WTC11 (cell line): ENCODE measurements at regions not wholly inside any gene's neighbourhood (a gene's known extent, or its start where the extent isn't known, plus 50 kb on each side); places are given as distances from the start of the nearest gene placed in this dataset.

ENCODE experiments used
- ATAC-seq: fragments of 200-7000 bp; cut with Tn5 transposase; 2 replicates; pipeline ENCODE4 v1.10.0; 2021; ENCODE audit warnings: mild to moderate bottlenecking, moderate library complexity
- CTCF ChIA-PET: fragments of 300-600 bp; sonication (Branson Sonifier 250); formaldehyde crosslinking; loops from one replicate; lab custom pipeline; 2021; ENCODE audit warnings: antibody characterized with exemption; lab: Charles Lee
- POLR2A ChIA-PET: fragments of 350-600 bp; sonication (Branson Sonifier 250); formaldehyde crosslinking; loops from one replicate; lab custom pipeline; 2021; ENCODE audit warnings: antibody characterized with exemption; lab: Charles Lee
- DNase-seq: peaks from one replicate; pipeline ENCODE4 v3.0.0; 2021; ENCODE audit warnings: low spot score
- H3K27ac Mint-ChIP-seq: 2 replicates; pipeline ENCODE4 v1.8.0; 2021; ENCODE audit warnings: mixed read lengths
- H3K27me3 Mint-ChIP-seq: 2 replicates; pipeline ENCODE4 v1.8.0; 2021; ENCODE audit warnings: low read depth, mild to moderate bottlenecking, moderate library complexity, mixed read lengths
- H3K36me3 Mint-ChIP-seq: 2 replicates; pipeline ENCODE4 v1.8.0; 2021; ENCODE audit warnings: mixed read lengths
- H3K4me1 Mint-ChIP-seq: 2 replicates; pipeline ENCODE4 v1.8.0; 2022; ENCODE audit warnings: mixed read lengths
- H3K4me3 Mint-ChIP-seq: 2 replicates; pipeline ENCODE4 v1.8.0; 2021; ENCODE audit warnings: mild to moderate bottlenecking, moderate library complexity, mixed read lengths
- H3K9me3 Mint-ChIP-seq: 2 replicates; pipeline ENCODE4 v1.8.0; 2021; ENCODE audit warnings: mixed read lengths
- CREB1 ChIP-seq: sonication (generic); formaldehyde crosslinking; IDR thresholded peaks from 2 replicates; pipeline ENCODE4 v1.8.0; 2023; ENCODE audit warnings: mild to moderate bottlenecking, missing genetic modification reagents
- E2F4 ChIP-seq: sonication (generic); formaldehyde crosslinking; IDR thresholded peaks from 2 replicates; pipeline ENCODE4 v1.8.1; 2022; ENCODE audit warnings: low read depth, mild to moderate bottlenecking, moderate library complexity, missing genetic modification reagents, borderline replicate concordance
- E2F5 ChIP-seq: sonication (generic); formaldehyde crosslinking; IDR thresholded peaks from 2 replicates; pipeline ENCODE4 v1.8.1; 2022; ENCODE audit warnings: mild to moderate bottlenecking, moderate library complexity, missing genetic modification reagents
- ETV6 ChIP-seq: sonication (generic); formaldehyde crosslinking; IDR thresholded peaks from 2 replicates; pipeline ENCODE4 v1.8.1; 2022; ENCODE audit warnings: mild to moderate bottlenecking, missing genetic modification reagents
- FOXJ3 ChIP-seq: sonication (generic); formaldehyde crosslinking; IDR thresholded peaks from 2 replicates; pipeline ENCODE4 v1.9.0; 2021; ENCODE audit warnings: missing genetic modification reagents, mild to moderate bottlenecking, borderline replicate concordance
- FOXP1 ChIP-seq: sonication (generic); formaldehyde crosslinking; IDR thresholded peaks from 2 replicates; pipeline ENCODE4 v1.8.0; 2022; ENCODE audit warnings: missing genetic modification reagents, mild to moderate bottlenecking, moderate library complexity, borderline replicate concordance
- FOXP4 ChIP-seq: sonication (generic); formaldehyde crosslinking; IDR thresholded peaks from 2 replicates; pipeline ENCODE4 v1.8.0; 2022; ENCODE audit warnings: mild to moderate bottlenecking, missing genetic modification reagents
- GTF2I ChIP-seq: fragments of 250-450 bp; sonication (Bioruptor Pico); conservative IDR thresholded peaks from 2 replicates; pipeline ENCODE4 v1.4.0; 2021; ENCODE audit warnings: mild to moderate bottlenecking
- HMGXB4 ChIP-seq: sonication (generic); formaldehyde crosslinking; IDR thresholded peaks from 2 replicates; pipeline ENCODE4 v1.8.1; 2023; ENCODE audit warnings: mild to moderate bottlenecking, moderate library complexity, missing genetic modification reagents
- IRF1 ChIP-seq: sonication (generic); formaldehyde crosslinking; IDR thresholded peaks from 2 replicates; pipeline ENCODE4 v1.8.0; 2023; ENCODE audit warnings: missing genetic modification reagents
- JAZF1 ChIP-seq: fragments of 250-450 bp; sonication (Bioruptor Pico); IDR thresholded peaks from 2 replicates; pipeline ENCODE4 v1.9.0; 2021; ENCODE audit warnings: moderate library complexity, mild to moderate bottlenecking, inconsistent platforms
- NR3C1 ChIP-seq: sonication (generic); formaldehyde crosslinking; conservative IDR thresholded peaks from 2 replicates; pipeline ENCODE4 v1.8.1; 2023; ENCODE audit warnings: low read depth, mild to moderate bottlenecking, missing genetic modification reagents
- OVOL2 ChIP-seq: fragments of 250-450 bp; sonication (Bioruptor Pico); IDR thresholded peaks from 2 replicates; pipeline ENCODE4 v1.9.0; 2021; ENCODE audit warnings: mild to moderate bottlenecking, borderline replicate concordance
- PREB ChIP-seq: sonication (generic); formaldehyde crosslinking; IDR thresholded peaks from 2 replicates; pipeline ENCODE4 v1.8.1; 2022; ENCODE audit warnings: mild to moderate bottlenecking, missing genetic modification reagents, moderate library complexity, borderline replicate concordance
- TEAD4 ChIP-seq: sonication (generic); formaldehyde crosslinking; IDR thresholded peaks from 2 replicates; pipeline ENCODE4 v1.8.0; 2022; ENCODE audit warnings: mild to moderate bottlenecking, missing genetic modification reagents
- TP53 ChIP-seq: sonication (generic); formaldehyde crosslinking; IDR thresholded peaks from 2 replicates; pipeline ENCODE4 v1.8.1; 2023; ENCODE audit warnings: mild to moderate bottlenecking, missing genetic modification reagents
- USF1 ChIP-seq: sonication (generic); formaldehyde crosslinking; IDR thresholded peaks from 2 replicates; pipeline ENCODE4 v1.8.0; 2022; ENCODE audit warnings: mild to moderate bottlenecking, missing genetic modification reagents
- ZMAT4 ChIP-seq: fragments of 250-450 bp; sonication (Bioruptor Pico); IDR thresholded peaks from 2 replicates; pipeline ENCODE4 v1.9.0; 2021; ENCODE audit warnings: mild to moderate bottlenecking
- ZNF121 ChIP-seq: sonication (generic); formaldehyde crosslinking; IDR thresholded peaks from 2 replicates; pipeline ENCODE4 v1.8.0; 2023; ENCODE audit warnings: missing genetic modification reagents
- ZNF219 ChIP-seq: sonication (generic); formaldehyde crosslinking; IDR thresholded peaks from 2 replicates; pipeline ENCODE4 v1.8.0; 2023; ENCODE audit warnings: missing genetic modification reagents, mild to moderate bottlenecking, borderline replicate concordance
- ZNF416 ChIP-seq: fragments of 250-450 bp; sonication (Bioruptor Pico); IDR thresholded peaks from 2 replicates; pipeline ENCODE4 v1.9.0; 2021; ENCODE audit warnings: mild to moderate bottlenecking, inconsistent platforms
- ZNF425 ChIP-seq: fragments of 250-450 bp; sonication (Bioruptor Pico); conservative IDR thresholded peaks from 2 replicates; pipeline ENCODE4 v1.9.0; 2021; ENCODE audit warnings: mild to moderate bottlenecking
- ZNF512 ChIP-seq: sonication (generic); formaldehyde crosslinking; IDR thresholded peaks from 2 replicates; pipeline ENCODE4 v1.8.1; 2022; ENCODE audit warnings: missing genetic modification reagents, borderline replicate concordance

- Mint-ChIP-seq H3K4me1 (no peaks in the 10 kb centered on the region), H3K27ac (no peak overlapping the region), H3K27me3 (no peaks in the 10 kb centered on the region)
- ATAC-seq = no peak
- CTCF ChIA-PET = no interaction called here
- no peak for TF ChIP-seq FOXP1 (CRISPR knock-in tag)
- no peak for TF ChIP-seq ETV6 (CRISPR knock-in tag)
- TF ChIP-seq ZNF219 = no peak
- no peak for TF ChIP-seq E2F5 (CRISPR knock-in tag)
- no peak for TF ChIP-seq CREB1
- TF ChIP-seq PREB (CRISPR knock-in tag) = no peak
- no peak for TF ChIP-seq USF1
- TF ChIP-seq FOXP4 (CRISPR knock-in tag) = no peak
- no peak for TF ChIP-seq IRF1 (CRISPR knock-in tag)
- TF ChIP-seq OVOL2 = no peak
- no peak for TF ChIP-seq TEAD4 (CRISPR knock-in tag)
- TF ChIP-seq ZNF121 (CRISPR knock-in tag) = no peak
- no peak for TF ChIP-seq NR3C1 (CRISPR knock-in tag)
- no peak for TF ChIP-seq ZNF512 (CRISPR knock-in tag)
- TF ChIP-seq, all 79 proteins: peak for 0
- no peak for DNase-seq
- H3K4me3 Mint-ChIP-seq = no peak overlapping the region
- H3K36me3 Mint-ChIP-seq = peaks cover 3% of the 10 kb centered on the region; the same call in 1 of the 2 replicates
- POLR2A ChIA-PET = no interaction called here
- peaks cover 15% of the 10 kb centered on the region for H3K9me3 Mint-ChIP-seq
Measured at GRCh38 chr1:195462646-195463045, 1145.6 kb downstream of the KCNT2 start.

- peaks cover 3% of the 10 kb centered on the region; the same call in 1 of the 2 replicates for H3K36me3 Mint-ChIP-seq
- no peak overlapping the region for H3K27ac Mint-ChIP-seq
- peaks cover 15% of the 10 kb centered on the region for H3K9me3 Mint-ChIP-seq
- ChIA-PET POLR2A (no interaction called here), CTCF (no interaction called here)
- ATAC-seq = no peak
- no peak for DNase-seq
- no peaks in the 10 kb centered on the region for H3K27me3 Mint-ChIP-seq
- no peak overlapping the region for H3K4me3 Mint-ChIP-seq
- H3K4me1 Mint-ChIP-seq = no peaks in the 10 kb centered on the region
- no peak for TF ChIP-seq HMGXB4
- no peak for TF ChIP-seq ZNF425 (CRISPR knock-in tag)
- no peak for TF ChIP-seq TP53
- no peak for TF ChIP-seq E2F4 (CRISPR knock-in tag)
- TF ChIP-seq JAZF1 (CRISPR knock-in tag) = no peak
- TF ChIP-seq TEAD4 (CRISPR knock-in tag) = no peak
- no peak for TF ChIP-seq ZMAT4 (CRISPR knock-in tag)
- no peak for TF ChIP-seq GTF2I (CRISPR knock-in tag)
- TF ChIP-seq ZNF416 (CRISPR knock-in tag) = no peak
- TF ChIP-seq FOXJ3 (CRISPR knock-in tag) = no peak
Measured at GRCh38 chr1:195462152-195462551, 1146.1 kb downstream of the KCNT2 start.
